GM19395 (cell line): ENCODE measurements at regions not wholly inside any gene's neighbourhood (a gene's known extent, or its start where the extent isn't known, plus 50 kb on each side); places are given as distances from the start of the nearest gene placed in this dataset.

Experiments used
- ATAC-seq: cut with Tn5 transposase; IDR thresholded peaks from one replicate; pipeline ENCODE4 v1.9.1; 2021; ENCODE audit warnings: mild to moderate bottlenecking, moderate library complexity; ENCODE audit not compliant: unreplicated experiment

- ATAC-seq, result no peak
Observed at GRCh38 chr2:34387536-34387935, 788.4 kb upstream of the FAM98A start.

GRCh38 chr2:34379586-34379985, 780.5 kb upstream of the FAM98A start:
- ATAC-seq, result no peak

GRCh38 chr2:34373586-34374233, 774.6 kb upstream of the FAM98A start:
- ATAC-seq, result no peak

- ATAC-seq, result no peak
Observed at GRCh38 chr2:34372967-34373366, 773.9 kb upstream of the FAM98A start.

- no peak for ATAC-seq
Observed at GRCh38 chr2:34371711-34372110, 772.6 kb upstream of the FAM98A start.

- no peak for ATAC-seq
Observed at GRCh38 chr2:34368304-34368703, 769.2 kb upstream of the FAM98A start.

GRCh38 chr2:34365932-34366331, 766.8 kb upstream of the FAM98A start:
- ATAC-seq, result no peak

GRCh38 chr2:34365512-34365911, 766.4 kb upstream of the FAM98A start:
- ATAC-seq, result no peak

- no peak for ATAC-seq
Observed at GRCh38 chr2:34353509-34354113, 754.5 kb upstream of the FAM98A start.

GRCh38 chr2:34349527-34349926, 750.4 kb upstream of the FAM98A start:
- ATAC-seq, result no peak

- ATAC-seq, result no peak
Observed at GRCh38 chr2:34345030-34345429, 745.9 kb upstream of the FAM98A start.

- ATAC-seq, result no peak
Observed at GRCh38 chr2:34340307-34340706, 741.2 kb upstream of the FAM98A start.

- no peak for ATAC-seq
Observed at GRCh38 chr2:34337735-34338134, 738.6 kb upstream of the FAM98A start.

GRCh38 chr2:34332813-34333212, 733.7 kb upstream of the FAM98A start:
- ATAC-seq, result no peak

- no peak for ATAC-seq
Observed at GRCh38 chr2:34320056-34320455, 721.0 kb upstream of the FAM98A start.

- no peak for ATAC-seq
Observed at GRCh38 chr2:34317797-34318196, 718.7 kb upstream of the FAM98A start.

GRCh38 chr2:34316788-34317187, 717.7 kb upstream of the FAM98A start:
- no peak for ATAC-seq

- no peak for ATAC-seq
Observed at GRCh38 chr2:34311816-34312215, 712.7 kb upstream of the FAM98A start.

GRCh38 chr2:34308140-34308539, 709.0 kb upstream of the FAM98A start:
- ATAC-seq, result no peak

GRCh38 chr2:34307636-34308035, 708.5 kb upstream of the FAM98A start:
- ATAC-seq, result no peak

GRCh38 chr2:34306745-34307144, 707.6 kb upstream of the FAM98A start:
- ATAC-seq, result no peak

GRCh38 chr2:34305587-34305986, 706.5 kb upstream of the FAM98A start:
- ATAC-seq, result no peak

GRCh38 chr2:34294961-34295360, 695.9 kb upstream of the FAM98A start:
- no peak for ATAC-seq
